ENCODE measurements at regions not wholly inside any gene's neighbourhood (a gene's known extent, or its start where the extent isn't known, plus 50 kb on each side); places are given as distances from the start of the nearest gene placed in this dataset.
"Not testable (repeated sequence)": the region's sequence is repeated elsewhere in the genome, so short reads cannot be mapped to it uniquely, and the experiment has no call there.

DNA sequence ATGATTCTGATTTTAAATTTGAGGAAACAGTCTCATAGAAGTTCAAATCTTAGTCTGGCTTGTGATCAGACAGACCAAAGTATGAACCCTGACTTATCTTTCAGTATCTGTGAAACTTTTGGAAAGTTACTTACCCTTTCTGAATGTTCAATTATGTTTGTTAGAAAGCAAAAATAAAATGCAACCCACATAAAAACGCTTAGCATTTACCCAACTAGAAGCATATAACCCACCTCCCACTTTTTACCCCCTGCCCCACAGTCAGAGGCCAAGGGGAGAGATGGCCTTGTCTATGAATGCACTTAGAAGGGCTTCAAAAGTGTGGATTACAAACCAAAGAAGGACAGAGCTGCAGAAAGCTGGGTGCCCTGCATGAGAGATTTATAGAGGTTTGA, 248.2 kb downstream of the SPATA31A6 start:
- not testable (repeated sequence) for TF ChIP-seq POLR2AphosphoS5, POLR2A (IDR thresholded peaks at IDR 0.05)

All from breast epithelium (tissue), 3 donors.